Osteoblast (primary cell): ENCODE measurements at regions not wholly inside any gene's neighbourhood (a gene's known extent, or its start where the extent isn't known, plus 50 kb on each side); places are given as distances from the start of the nearest gene placed in this dataset.

ENCODE experiments used
- DNase-seq: peaks from one replicate; pipeline ENCODE4 v3.0.0; 2011; ENCODE audit warnings: low spot score, mixed read lengths; ENCODE audit not compliant: insufficient read length; ENCODE audit errors: missing footprints
- H2AFZ ChIP-seq: 2 replicates; pipeline ENCODE4 v1.6.0; 2011; ENCODE audit warnings: mild to moderate bottlenecking, low read length
- H3K27ac ChIP-seq: 2 replicates; pipeline ENCODE4 v1.5.1; 2011; ENCODE audit warnings: mild to moderate bottlenecking, low read depth, low read length, moderate library complexity
- H3K27me3 ChIP-seq: 2 replicates; pipeline ENCODE4 v1.6.0; 2012; ENCODE audit warnings: mild to moderate bottlenecking, control low read depth, inconsistent platforms, low read length, moderate library complexity; ENCODE audit not compliant: insufficient read depth
- H3K36me3 ChIP-seq: 2 replicates; pipeline ENCODE4 v1.5.1; 2011; ENCODE audit warnings: mild to moderate bottlenecking, low read length, control low read depth, moderate library complexity; ENCODE audit not compliant: insufficient read depth
- H3K4me1 ChIP-seq: 2 replicates; pipeline ENCODE4 v1.5.1; 2011; ENCODE audit warnings: mild to moderate bottlenecking, low read length, control low read depth, moderate library complexity; ENCODE audit not compliant: insufficient read depth
- H3K4me2 ChIP-seq: 2 replicates; pipeline ENCODE4 v1.6.0; 2011; ENCODE audit warnings: mild to moderate bottlenecking, low read length; ENCODE audit not compliant: insufficient read depth
- H3K4me3 ChIP-seq: fragments of 200-600 bp; sonication (generic); 3 replicates; pipeline ENCODE4 v1.5.1; 2012; ENCODE audit warnings: mild to moderate bottlenecking, low read length, inconsistent platforms; ENCODE audit not compliant: insufficient read depth
- H3K79me2 ChIP-seq: 2 replicates; pipeline ENCODE4 v1.6.0; 2012; ENCODE audit warnings: mild to moderate bottlenecking, low read length, control low read depth, inconsistent platforms; ENCODE audit not compliant: insufficient read depth
- H3K9me3 ChIP-seq: 2 replicates; pipeline ENCODE4 v1.5.1; 2011; ENCODE audit warnings: low read depth, low read length, control low read depth
- H4K20me1 ChIP-seq: 2 replicates; pipeline ENCODE4 v1.6.0; 2012; ENCODE audit warnings: mild to moderate bottlenecking, low read length, control low read depth; ENCODE audit not compliant: insufficient read depth
- TF ChIP-seq, protein P1 (sequence below): IDR thresholded peaks from 2 replicates; pipeline ENCODE4 v1.5.1; 2011; ENCODE audit warnings: mild to moderate bottlenecking, low read depth, low read length, moderate library complexity; ENCODE audit errors: extremely low read depth

DNA sequence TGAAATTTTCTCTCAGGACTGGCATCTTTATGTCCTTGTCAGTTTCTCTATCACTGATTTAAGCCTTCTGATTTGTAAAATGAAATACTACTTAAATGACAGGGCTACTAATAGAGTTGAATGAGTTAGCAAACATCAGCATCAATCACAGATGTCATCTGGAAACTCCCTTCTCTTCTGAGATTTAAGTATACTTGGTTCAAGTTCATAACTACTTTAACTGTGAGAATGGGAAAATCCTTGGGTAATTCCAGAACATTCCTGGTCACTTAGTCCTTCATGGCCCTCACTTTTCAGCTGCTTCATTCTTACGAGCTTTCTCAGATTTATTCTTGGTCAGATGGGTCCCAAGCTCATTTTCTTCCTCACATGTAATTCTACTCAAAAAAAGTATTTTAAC, 1655.3 kb upstream of the FLRT2 start:
- Histone ChIP-seq H3K27me3 (no peaks in the 10 kb centered on the region), H2AFZ (no peak overlapping the region), H3K27ac (no peak overlapping the region), H3K4me1 (no peaks in the 10 kb centered on the region), H3K4me2 (no peak overlapping the region), H3K4me3 (no peak overlapping the region), H3K79me2 (no peaks in the 10 kb centered on the region), H3K9me3 (peaks cover 4% of the 10 kb centered on the region), H3K36me3 (no peaks in the 10 kb centered on the region), H4K20me1 (no peaks in the 10 kb centered on the region)
- no peak for DNase-seq
- TF ChIP-seq, protein P1, sequence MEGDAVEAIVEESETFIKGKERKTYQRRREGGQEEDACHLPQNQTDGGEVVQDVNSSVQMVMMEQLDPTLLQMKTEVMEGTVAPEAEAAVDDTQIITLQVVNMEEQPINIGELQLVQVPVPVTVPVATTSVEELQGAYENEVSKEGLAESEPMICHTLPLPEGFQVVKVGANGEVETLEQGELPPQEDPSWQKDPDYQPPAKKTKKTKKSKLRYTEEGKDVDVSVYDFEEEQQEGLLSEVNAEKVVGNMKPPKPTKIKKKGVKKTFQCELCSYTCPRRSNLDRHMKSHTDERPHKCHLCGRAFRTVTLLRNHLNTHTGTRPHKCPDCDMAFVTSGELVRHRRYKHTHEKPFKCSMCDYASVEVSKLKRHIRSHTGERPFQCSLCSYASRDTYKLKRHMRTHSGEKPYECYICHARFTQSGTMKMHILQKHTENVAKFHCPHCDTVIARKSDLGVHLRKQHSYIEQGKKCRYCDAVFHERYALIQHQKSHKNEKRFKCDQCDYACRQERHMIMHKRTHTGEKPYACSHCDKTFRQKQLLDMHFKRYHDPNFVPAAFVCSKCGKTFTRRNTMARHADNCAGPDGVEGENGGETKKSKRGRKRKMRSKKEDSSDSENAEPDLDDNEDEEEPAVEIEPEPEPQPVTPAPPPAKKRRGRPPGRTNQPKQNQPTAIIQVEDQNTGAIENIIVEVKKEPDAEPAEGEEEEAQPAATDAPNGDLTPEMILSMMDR, result no peak

DNA sequence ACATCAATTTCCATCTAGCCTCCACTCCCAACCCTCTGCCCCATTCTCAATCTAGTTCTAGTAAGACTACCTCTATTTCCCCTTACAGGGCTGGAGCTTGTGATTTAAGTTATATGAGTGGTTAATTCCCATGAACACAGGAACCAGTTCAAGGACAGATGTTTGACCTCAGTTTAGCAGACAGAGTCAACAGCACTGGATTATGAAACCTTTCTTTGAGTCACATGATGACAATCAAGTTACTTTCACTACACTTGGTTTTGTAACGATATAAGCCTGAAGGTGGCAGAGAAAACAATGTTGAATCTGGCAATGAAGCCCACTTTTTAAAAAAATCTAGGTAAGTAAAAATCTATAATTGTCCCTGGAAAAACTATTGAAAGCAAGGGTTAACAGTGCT, 1646.2 kb upstream of the FLRT2 start:
- Histone ChIP-seq H3K4me1 (no peaks in the 10 kb centered on the region), H3K9me3 (peaks cover 4% of the 10 kb centered on the region), H3K36me3 (no peaks in the 10 kb centered on the region), H3K4me2 (no peak overlapping the region), H3K4me3 (no peak overlapping the region), H3K27me3 (no peaks in the 10 kb centered on the region), H3K27ac (no peak overlapping the region), H4K20me1 (no peaks in the 10 kb centered on the region), H2AFZ (no peak overlapping the region), H3K79me2 (no peaks in the 10 kb centered on the region)
- TF ChIP-seq, protein P1, result no peak
- no peak for DNase-seq

DNA sequence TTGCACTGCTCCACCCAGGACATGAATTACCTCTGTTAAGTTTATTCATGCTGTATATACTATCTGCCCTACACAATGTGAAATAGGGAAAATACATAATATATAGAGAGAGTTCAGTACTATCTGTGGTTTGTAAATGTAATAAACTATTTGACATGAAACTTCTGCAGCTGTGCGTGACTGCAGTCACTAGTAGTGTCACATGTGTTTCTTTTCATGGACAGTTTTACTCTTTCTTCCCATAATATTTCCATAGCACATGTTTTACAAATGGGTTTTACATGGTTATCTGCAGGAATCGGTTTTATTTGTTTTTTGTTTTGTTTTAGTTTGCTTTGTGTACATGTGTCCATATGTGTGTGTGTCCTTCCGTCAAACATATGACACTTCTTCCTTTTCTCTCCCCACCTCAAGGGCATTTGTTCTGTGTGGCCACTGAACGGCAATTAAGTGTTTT, 1644.1 kb upstream of the FLRT2 start:
- Histone ChIP-seq H3K9me3 (peaks cover 4% of the 10 kb centered on the region), H3K4me3 (no peak overlapping the region), H4K20me1 (no peaks in the 10 kb centered on the region), H3K4me2 (no peak overlapping the region), H3K36me3 (no peaks in the 10 kb centered on the region), H3K4me1 (no peaks in the 10 kb centered on the region), H3K79me2 (no peaks in the 10 kb centered on the region), H3K27ac (no peak overlapping the region), H2AFZ (no peak overlapping the region), H3K27me3 (no peaks in the 10 kb centered on the region)
- DNase-seq, result peak; percentile 4
- TF ChIP-seq, protein P1, result no peak

DNA sequence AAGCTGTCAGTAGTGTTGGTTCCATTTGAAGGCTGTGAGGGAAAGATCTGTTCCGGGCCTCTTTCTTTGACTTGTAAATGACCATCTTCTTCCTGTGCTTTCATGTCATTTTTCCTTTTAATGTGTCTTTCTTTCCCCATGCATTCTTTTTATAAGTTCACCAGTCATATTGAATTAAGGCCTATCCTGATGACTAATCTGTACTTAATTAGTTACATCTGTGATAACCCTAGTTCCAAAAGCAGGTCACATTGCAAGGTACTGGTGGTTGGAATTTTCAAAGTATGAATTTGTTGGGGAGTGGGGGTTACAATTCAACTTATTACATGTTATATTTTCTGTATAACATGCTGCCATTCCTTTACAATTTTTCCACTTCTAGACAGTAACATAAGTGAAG, 1642.1 kb upstream of the FLRT2 start:
- H3K36me3 ChIP-seq, result no peaks in the 10 kb centered on the region
- no peaks in the 10 kb centered on the region for H3K79me2 ChIP-seq
- no peak overlapping the region for H3K4me2 ChIP-seq
- H3K4me1 ChIP-seq, result no peaks in the 10 kb centered on the region
- H4K20me1 ChIP-seq, result no peaks in the 10 kb centered on the region
- no peaks in the 10 kb centered on the region for H3K27me3 ChIP-seq
- peaks cover 4% of the 10 kb centered on the region for H3K9me3 ChIP-seq
- H3K27ac ChIP-seq, result no peak overlapping the region
- TF ChIP-seq, protein P1, result no peak
- no peak overlapping the region for H3K4me3 ChIP-seq
- no peak for DNase-seq
- H2AFZ ChIP-seq, result no peak overlapping the region
